Activated CD4-positive, alpha-beta T cell treated with anti-CD3 and anti-CD28 coated beads, Interleukin-2, amount 10 ng/mL, durations not matched to agents 7 days and 5 days (primary cell): ENCODE measurements at regions not wholly inside any gene's neighbourhood (a gene's known extent, or its start where the extent isn't known, plus 50 kb on each side); places are given as distances from the start of the nearest gene placed in this dataset.
"Not testable (repeated sequence)": the region's sequence is repeated elsewhere in the genome, so short reads cannot be mapped to it uniquely, and the experiment has no call there.

Source experiments
- CTCF ChIA-PET: fragments of 350-600 bp; sonication (Branson Sonifier 250); formaldehyde crosslinking; loops from one replicate; lab custom pipeline; 2021; ENCODE audit warnings: antibody characterized with exemption; lab: Charles Lee
- POLR2A ChIA-PET: fragments of 350-600 bp; sonication (Branson Sonifier 250); formaldehyde crosslinking; loops from one replicate; lab custom pipeline; 2021; ENCODE audit warnings: antibody characterized with exemption; lab: Charles Lee
- DNase-seq: peaks from one replicate; pipeline ENCODE4 v3.0.0-alpha.2; 2020
- H3K27ac Mint-ChIP-seq: one replicate; pipeline ENCODE4 v1.8.0; 2021; ENCODE audit warnings: mild to moderate bottlenecking, moderate library complexity, mixed read lengths
- H3K27me3 Mint-ChIP-seq: one replicate; pipeline ENCODE4 v1.8.0; 2021; ENCODE audit warnings: mixed read lengths
- H3K36me3 Mint-ChIP-seq: one replicate; pipeline ENCODE4 v1.8.0; 2021; ENCODE audit warnings: low read depth, mixed read lengths
- H3K4me1 Mint-ChIP-seq: one replicate; pipeline ENCODE4 v1.8.0; 2021; ENCODE audit warnings: mixed read lengths
- H3K4me3 Mint-ChIP-seq: one replicate; pipeline ENCODE4 v1.8.0; 2021; ENCODE audit warnings: mild to moderate bottlenecking, moderate library complexity, mixed read lengths
- H3K9me3 Mint-ChIP-seq: one replicate; pipeline ENCODE4 v1.8.0; 2021; ENCODE audit warnings: mixed read lengths

DNA sequence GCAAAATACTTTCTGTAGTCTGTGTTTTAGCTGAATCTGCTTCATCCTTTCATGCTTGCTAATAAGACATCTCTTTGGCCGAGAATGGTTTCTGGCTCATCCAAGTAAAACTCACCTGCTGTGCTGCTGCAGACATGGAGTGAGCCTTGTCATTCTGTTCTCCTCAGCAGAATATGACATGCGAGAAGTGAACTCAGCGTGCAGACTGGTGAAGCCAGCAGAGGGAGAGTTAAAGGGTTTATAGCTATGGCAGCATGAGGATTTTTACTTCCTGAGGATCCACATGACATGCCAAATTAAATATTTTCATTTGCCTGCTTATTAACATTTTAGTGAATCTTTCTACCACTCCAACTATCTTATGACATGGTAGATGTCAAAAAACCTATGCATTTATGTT is 658.4 kb upstream of the NECTIN3 start:
- Mint-ChIP-seq H3K27ac (no peak overlapping the region), H3K4me3 (no peak overlapping the region), H3K27me3 (no peaks in the 10 kb centered on the region), H3K9me3 (no peaks in the 10 kb centered on the region), H3K36me3 (no peaks in the 10 kb centered on the region), H3K4me1 (no peaks in the 10 kb centered on the region)
- DNase-seq, result no peak
- POLR2A ChIA-PET, result no interaction called here
- CTCF ChIA-PET, result no interaction called here

DNA sequence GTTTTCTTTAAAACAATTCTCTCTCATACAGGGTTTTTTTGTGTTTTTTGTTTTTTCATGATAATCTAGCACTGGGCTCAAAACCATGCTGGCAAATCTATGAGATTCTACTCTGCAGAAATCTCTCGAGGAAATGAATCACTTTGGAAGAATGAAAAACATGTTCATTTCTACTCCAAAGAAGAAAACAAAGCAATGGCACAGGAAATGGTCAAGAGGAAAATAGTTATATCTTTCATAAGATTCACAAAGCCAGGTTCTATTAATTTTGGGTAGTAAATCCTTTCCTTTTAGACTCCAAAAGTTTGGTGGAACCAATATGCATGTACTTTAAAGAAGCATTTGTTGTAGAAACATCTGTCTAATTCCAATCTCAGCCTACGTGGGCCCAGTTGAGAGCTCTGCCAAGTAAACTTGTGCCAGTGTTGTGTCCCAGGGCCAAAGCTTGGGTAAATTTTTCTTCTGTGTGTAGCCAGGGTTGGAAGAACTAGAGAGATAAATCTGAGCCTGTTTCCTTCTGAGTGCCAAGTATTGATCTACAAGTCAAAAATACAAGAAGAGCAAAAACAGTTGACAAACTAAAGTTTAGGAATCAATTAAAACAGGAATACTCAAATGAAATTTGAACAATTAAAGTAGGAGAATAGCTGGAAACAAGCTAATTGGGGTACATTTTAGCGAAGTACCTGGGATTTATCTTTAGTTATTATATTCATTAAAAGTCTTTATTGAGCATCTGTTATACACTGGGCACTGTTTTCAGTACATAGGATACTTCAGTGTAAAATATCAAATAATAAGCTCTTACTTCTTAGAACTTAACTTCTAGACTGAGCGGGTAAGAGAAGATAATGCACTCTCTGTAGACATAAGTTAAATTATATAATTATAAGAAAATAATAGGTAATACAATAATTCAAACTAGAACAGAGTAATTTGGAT is 657.5 kb upstream of the NECTIN3 start:
- DNase-seq, result no peak
- Mint-ChIP-seq H3K27ac (no peak overlapping the region), H3K27me3 (no peaks in the 10 kb centered on the region), H3K36me3 (no peaks in the 10 kb centered on the region), H3K9me3 (no peaks in the 10 kb centered on the region), H3K4me3 (no peak overlapping the region), H3K4me1 (no peaks in the 10 kb centered on the region)
- CTCF ChIA-PET, result no interaction called here
- POLR2A ChIA-PET, result no interaction called here

- no peaks in the 10 kb centered on the region for H3K27me3 Mint-ChIP-seq
These were observed 656.8 kb upstream of the NECTIN3 start for GRCh38 chr3:110414855-110415254.

GRCh38 chr3:110419096-110419495 is 652.5 kb upstream of the NECTIN3 start:
- POLR2A ChIA-PET, result no interaction called here
- H3K9me3 Mint-ChIP-seq, result no peaks in the 10 kb centered on the region
- peaks cover 2% of the 10 kb centered on the region for H3K4me1 Mint-ChIP-seq
- H3K36me3 Mint-ChIP-seq, result no peaks in the 10 kb centered on the region
- CTCF ChIA-PET, result no interaction called here
- H3K27me3 Mint-ChIP-seq, result no peaks in the 10 kb centered on the region
- H3K27ac Mint-ChIP-seq, result no peak overlapping the region
- H3K4me3 Mint-ChIP-seq, result no peak overlapping the region
- DNase-seq, result no peak

More at GRCh38 chr3:110414855-110415254, 656.8 kb upstream of the NECTIN3 start:
- Mint-ChIP-seq H3K4me3 (no peak overlapping the region), H3K4me1 (no peaks in the 10 kb centered on the region), H3K27ac (no peak overlapping the region), H3K36me3 (no peaks in the 10 kb centered on the region), H3K9me3 (no peaks in the 10 kb centered on the region)
- no peak for DNase-seq
- POLR2A ChIA-PET, result no interaction called here
- CTCF ChIA-PET, result interaction anchor here (0.6 kb wide), 1 partner anchor 99 kb away, joined by 3 read pairs; no protein-coding TSS in a partner anchor

DNA sequence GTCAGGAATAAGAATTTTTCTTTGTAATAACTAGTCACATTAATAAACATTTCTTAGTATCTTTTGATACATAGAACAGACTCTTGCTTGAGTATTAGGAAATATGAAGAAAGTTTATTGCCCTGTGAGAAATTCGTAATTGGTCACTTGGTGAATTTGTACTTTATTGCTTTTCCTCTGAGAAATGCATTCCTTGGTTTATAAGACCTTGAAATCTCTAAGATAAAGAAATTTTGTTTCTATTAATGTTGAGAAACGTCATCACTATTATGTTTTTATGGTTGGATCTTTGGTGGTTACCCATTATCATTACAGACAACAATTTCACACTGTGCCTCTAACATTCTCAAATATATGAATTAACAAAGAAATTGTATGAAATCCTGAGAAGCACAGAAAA is 652.0 kb upstream of the NECTIN3 start:
- Mint-ChIP-seq H3K9me3 (no peaks in the 10 kb centered on the region), H3K36me3 (no peaks in the 10 kb centered on the region), H3K4me1 (peaks cover 2% of the 10 kb centered on the region), H3K27ac (no peak overlapping the region), H3K27me3 (no peaks in the 10 kb centered on the region), H3K4me3 (no peak overlapping the region)
- CTCF ChIA-PET, result no interaction called here
- POLR2A ChIA-PET, result no interaction called here
- DNase-seq, result no peak

DNA sequence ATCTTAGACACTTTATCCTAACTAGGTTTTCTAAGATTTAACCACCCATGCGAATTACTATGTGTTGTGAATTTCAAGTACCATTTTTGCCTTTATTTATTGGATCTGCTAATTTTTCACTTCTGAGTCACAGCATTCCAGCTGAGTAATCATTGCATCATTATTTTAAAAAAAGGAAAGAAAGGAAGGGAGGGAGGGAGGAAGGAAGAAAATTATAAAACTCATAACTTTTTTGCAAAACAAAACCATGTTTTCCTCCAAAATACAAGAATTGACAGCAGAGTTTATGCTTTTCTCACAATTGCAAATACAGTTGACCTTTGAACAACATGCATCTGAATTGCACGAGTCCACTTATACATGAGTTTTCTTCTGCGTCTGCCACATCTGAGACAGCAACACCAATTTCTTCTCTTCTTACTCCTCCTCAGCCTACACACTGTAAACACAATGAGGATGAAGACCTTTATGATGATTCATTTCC is 651.4 kb upstream of the NECTIN3 start:
- peaks cover 2% of the 10 kb centered on the region for H3K4me1 Mint-ChIP-seq
- ChIA-PET CTCF (no interaction called here), POLR2A (no interaction called here)
- no peak overlapping the region for H3K27ac Mint-ChIP-seq
- no peaks in the 10 kb centered on the region for H3K27me3 Mint-ChIP-seq
- no peaks in the 10 kb centered on the region for H3K36me3 Mint-ChIP-seq
- H3K9me3 Mint-ChIP-seq, result no peaks in the 10 kb centered on the region
- DNase-seq, result no peak
- H3K4me3 Mint-ChIP-seq, result no peak overlapping the region

DNA sequence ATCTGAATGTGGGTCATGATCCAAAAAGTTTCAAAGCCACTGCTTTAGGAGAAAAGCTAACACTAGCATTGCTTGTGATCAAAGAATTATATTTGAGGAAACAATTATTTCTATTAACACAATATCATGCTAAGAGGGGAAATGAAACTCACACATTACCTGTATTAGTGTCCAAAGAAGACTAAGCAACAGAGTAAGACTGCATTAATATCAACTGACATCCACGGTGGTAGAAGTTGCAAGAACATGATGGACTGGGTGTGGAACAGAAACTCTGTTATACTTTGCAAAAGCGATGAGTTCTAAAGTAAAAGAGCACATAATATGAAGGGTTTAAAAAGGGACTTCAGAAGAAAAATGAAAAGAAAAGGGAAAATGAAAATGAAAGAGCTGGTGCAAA is 648.3 kb upstream of the NECTIN3 start:
- H3K27me3 Mint-ChIP-seq, result no peaks in the 10 kb centered on the region

GRCh38 chr3:110430146-110430545 is 641.5 kb upstream of the NECTIN3 start:
- CTCF ChIA-PET, result no interaction called here
- Mint-ChIP-seq H3K27ac (no peak overlapping the region), H3K36me3 (no peaks in the 10 kb centered on the region), H3K4me3 (no peak overlapping the region), H3K9me3 (no peaks in the 10 kb centered on the region), H3K27me3 (no peaks in the 10 kb centered on the region), H3K4me1 (no peaks in the 10 kb centered on the region)
- POLR2A ChIA-PET, result no interaction called here
- DNase-seq, result no peak

More for the DNA sequence above, 648.3 kb upstream of the NECTIN3 start:
- Mint-ChIP-seq H3K4me3 (no peak overlapping the region), H3K36me3 (no peaks in the 10 kb centered on the region), H3K9me3 (no peaks in the 10 kb centered on the region), H3K27ac (no peak overlapping the region), H3K4me1 (peaks cover 2% of the 10 kb centered on the region)
- CTCF ChIA-PET, result no interaction called here
- POLR2A ChIA-PET, result no interaction called here
- DNase-seq, result no peak

DNA sequence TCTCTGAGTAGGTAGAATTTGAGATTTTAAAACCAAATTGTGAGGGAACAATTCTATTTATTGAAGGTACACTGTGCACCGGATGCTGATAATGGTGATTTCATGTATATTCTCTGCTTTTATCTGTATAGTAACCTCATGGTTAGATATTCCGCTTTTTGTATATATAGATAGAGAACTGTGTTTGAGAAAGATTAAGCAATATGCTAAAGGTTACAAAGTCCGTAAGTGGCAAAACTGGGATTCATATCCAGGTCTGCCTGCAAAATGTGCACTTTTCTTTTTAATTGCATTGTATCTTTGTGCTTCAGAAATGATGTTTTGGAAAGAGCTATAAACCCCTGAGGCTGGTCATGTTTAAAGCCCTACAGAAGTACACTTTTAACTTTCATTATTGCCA is 635.4 kb upstream of the NECTIN3 start:
- POLR2A ChIA-PET, result no interaction called here

GRCh38 chr3:110440066-110440653 is 631.5 kb upstream of the NECTIN3 start:
- CTCF ChIA-PET, H3K9me3 Mint-ChIP-seq, POLR2A ChIA-PET, H3K4me3 Mint-ChIP-seq, H3K36me3 Mint-ChIP-seq, H3K27me3 Mint-ChIP-seq, DNase-seq, H3K4me1 Mint-ChIP-seq, H3K27ac Mint-ChIP-seq: not testable (repeated sequence)

More for the DNA sequence above, 635.4 kb upstream of the NECTIN3 start:
- CTCF ChIA-PET, result interaction anchor here (0.6 to 0.7 kb wide), 2 partner anchors 552 to 1024 kb away, joined by 3 read pairs; no protein-coding TSS in a partner anchor
- DNase-seq, result no peak
- Mint-ChIP-seq H3K9me3 (no peaks in the 10 kb centered on the region), H3K4me1 (no peaks in the 10 kb centered on the region), H3K27ac (no peak overlapping the region), H3K4me3 (no peak overlapping the region), H3K27me3 (no peaks in the 10 kb centered on the region), H3K36me3 (no peaks in the 10 kb centered on the region)

GRCh38 chr3:110454066-110454465 is 617.5 kb upstream of the NECTIN3 start:
- DNase-seq, result no peak
- no peaks in the 10 kb centered on the region for H3K27me3 Mint-ChIP-seq
- H3K27ac Mint-ChIP-seq, result no peak overlapping the region
- no peak overlapping the region for H3K4me3 Mint-ChIP-seq
- H3K36me3 Mint-ChIP-seq, result no peaks in the 10 kb centered on the region
- no peaks in the 10 kb centered on the region for H3K4me1 Mint-ChIP-seq
- no peaks in the 10 kb centered on the region for H3K9me3 Mint-ChIP-seq
- POLR2A ChIA-PET, result no interaction called here
- CTCF ChIA-PET, result no interaction called here

GRCh38 chr3:110456001-110456400 is 615.6 kb upstream of the NECTIN3 start:
- H3K27ac Mint-ChIP-seq, result no peak overlapping the region
- no peak for DNase-seq
- no peaks in the 10 kb centered on the region for H3K9me3 Mint-ChIP-seq
- ChIA-PET CTCF (interaction anchor here (0.5 kb wide), 1 partner anchor 975 kb away, joined by 3 read pairs; no protein-coding TSS in a partner anchor), POLR2A (no interaction called here)
- no peaks in the 10 kb centered on the region for H3K27me3 Mint-ChIP-seq
- H3K4me1 Mint-ChIP-seq, result no peaks in the 10 kb centered on the region
- no peak overlapping the region for H3K4me3 Mint-ChIP-seq
- no peaks in the 10 kb centered on the region for H3K36me3 Mint-ChIP-seq

GRCh38 chr3:110456438-110457138 is 615.0 kb upstream of the NECTIN3 start:
- no peak for DNase-seq
- H3K4me1 Mint-ChIP-seq, result no peaks in the 10 kb centered on the region
- H3K4me3 Mint-ChIP-seq, result no peak overlapping the region
- no peaks in the 10 kb centered on the region for H3K27me3 Mint-ChIP-seq
- no peaks in the 10 kb centered on the region for H3K36me3 Mint-ChIP-seq
- H3K9me3 Mint-ChIP-seq, result no peaks in the 10 kb centered on the region
- POLR2A ChIA-PET, result no interaction called here
- H3K27ac Mint-ChIP-seq, result no peak overlapping the region
- CTCF ChIA-PET, result interaction anchor here (0.5 kb wide), 1 partner anchor 976 kb away, joined by 3 read pairs; no protein-coding TSS in a partner anchor
